ENCODE measurements at regions not wholly inside any gene's neighbourhood (a gene's known extent, or its start where the extent isn't known, plus 50 kb on each side); places are given as distances from the start of the nearest gene placed in this dataset.

GRCh38 chr2:198376677-198377076 lies 572.3 kb downstream of the PLCL1 start:
- ATAC-seq (no peak), FAIRE-seq (no peak), DNase-seq (ENCODE audit: extremely low read depth in 1 of 4, low spot score in 3 of 4) (no peak)
- no peak overlapping the region for H2AFZ ChIP-seq (ENCODE audit: low read depth, low read length)
- H3K9me1 ChIP-seq (ENCODE audit: control insufficient read depth, insufficient read depth, low read length), result no peaks in the 10 kb centered on the region
- no peak overlapping the region for H3K4me3 ChIP-seq
- no peaks in the 10 kb centered on the region for H4K20me1 ChIP-seq (replicated peaks; ENCODE audit: control insufficient read depth, insufficient read depth, low read length)
- 0% methylated on average over 5 of the region's 5 CpGs for WGBS (ENCODE audit: insufficient coverage, low coverage, missing lambda C conversion rate)
- in situ Hi-C loops (cut with MboI), result no loop called here
- H3K9me3 ChIP-seq (replicated peaks; ENCODE audit: control insufficient read depth, insufficient read depth, low read depth, low read length), result no peaks in the 10 kb centered on the region
- H3K4me2 ChIP-seq (ENCODE audit: insufficient read depth, low read length), result no peak overlapping the region
- no peaks in the 10 kb centered on the region for H3K27me3 ChIP-seq (ENCODE audit: control insufficient read depth in 2 of 2, insufficient read depth in 2 of 2, low read length in 2 of 2)
- ChIA-PET CTCF (ENCODE audit: low intra/inter-chr PET ratio) (no interaction called here), POLR2A (no interaction called here)
- peaks cover 0 to 2% of the 10 kb centered on the region in 2 experiments; a peak in 2 of 5 replicates for H3K4me1 ChIP-seq (replicated peaks in 1 of 2; ENCODE audit: control insufficient read depth in 2 of 2, insufficient read depth in 2 of 2, low read length in 2 of 2)
- no peak overlapping the region for H3K27ac ChIP-seq (ENCODE audit: extremely low read depth, low read depth, low read length)
- H3K9ac ChIP-seq (ENCODE audit: insufficient read depth in 1 of 2, low read depth in 2 of 2, low read length in 2 of 2), result no peak overlapping the region
- no peaks in the 10 kb centered on the region for H3K79me2 ChIP-seq (ENCODE audit: control insufficient read depth, insufficient read depth, low read length)
- TF ChIP-seq EGR1 (conservative IDR thresholded peaks at IDR 0.05) (0 out of 2 replicates have a peak, but pooled peaks have one; percentile 7), SMARCA4 (IDR thresholded peaks at IDR 0.05) (no peak)
- BruUV-seq (replicated peaks), result no TSS peak
- intact Hi-C loops (cut with micrococcal nuclease), result no loop called here
- H3K36me3 ChIP-seq (ENCODE audit: control insufficient read depth, insufficient read depth, low read length), result no peaks in the 10 kb centered on the region

- no peaks in the 10 kb centered on the region for H3K79me2 ChIP-seq (ENCODE audit: control insufficient read depth, insufficient read depth, low read length)
- WGBS (ENCODE audit: insufficient coverage, low coverage, missing lambda C conversion rate), result 0% methylated on average over 4 of the region's 4 CpGs
- ChIA-PET POLR2A (interaction anchor here (0.8 kb wide), 1 partner anchor 21 kb away, joined by 3 read pairs; no protein-coding TSS in a partner anchor), CTCF (ENCODE audit: low intra/inter-chr PET ratio) (no interaction called here)
- H4K20me1 ChIP-seq (replicated peaks; ENCODE audit: control insufficient read depth, insufficient read depth, low read length), result no peaks in the 10 kb centered on the region
- no TSS peak for BruUV-seq (replicated peaks)
- ATAC-seq, result no peak
- no peak for DNase-seq (ENCODE audit: extremely low read depth in 1 of 4, low spot score in 3 of 4)
- H3K4me2 ChIP-seq (ENCODE audit: insufficient read depth, low read length), result no peak overlapping the region
- H3K9me1 ChIP-seq (ENCODE audit: control insufficient read depth, insufficient read depth, low read length), result no peaks in the 10 kb centered on the region
- no peaks in the 10 kb centered on the region for H3K36me3 ChIP-seq (ENCODE audit: control insufficient read depth, insufficient read depth, low read length)
- H3K4me1 ChIP-seq (replicated peaks in 1 of 2; ENCODE audit: control insufficient read depth in 2 of 2, insufficient read depth in 2 of 2, low read length in 2 of 2), result peaks cover 0 to 3% of the 10 kb centered on the region in 2 experiments; a peak in 2 of 5 replicates
- intact Hi-C loops (cut with micrococcal nuclease), result loop anchor here (2.0 kb wide), 1 partner anchor 1110 kb away; no protein-coding TSS in a partner anchor
- H3K27ac ChIP-seq (ENCODE audit: extremely low read depth, low read depth, low read length), result no peak overlapping the region
- FAIRE-seq, result no peak
- H3K9me3 ChIP-seq (replicated peaks; ENCODE audit: control insufficient read depth, insufficient read depth, low read depth, low read length), result no peaks in the 10 kb centered on the region
- TF ChIP-seq ZNF23 (CRISPR knock-in tag; IDR thresholded peaks at IDR 0.05), result no peak
- H3K27me3 ChIP-seq (ENCODE audit: control insufficient read depth in 2 of 2, insufficient read depth in 2 of 2, low read length in 2 of 2), result no peaks in the 10 kb centered on the region
- in situ Hi-C loops (cut with MboI), result no loop called here
- no peak overlapping the region for H3K4me3 ChIP-seq
- H2AFZ ChIP-seq (ENCODE audit: low read depth, low read length), result no peak overlapping the region
- no peak overlapping the region for H3K9ac ChIP-seq (ENCODE audit: insufficient read depth in 1 of 2, low read depth in 2 of 2, low read length in 2 of 2)
These were observed 570.7 kb downstream of the PLCL1 start for GRCh38 chr2:198375083-198375410.
